SU-DHL-6 (cell line): ENCODE measurements at regions not wholly inside any gene's neighbourhood (a gene's known extent, or its start where the extent isn't known, plus 50 kb on each side); places are given as distances from the start of the nearest gene placed in this dataset.

ENCODE experiments used
- H2AFZ ChIP-seq: fragments of 200-600 bp; sonication (generic); 2 replicates; pipeline ENCODE4 v1.6.1; 2014; ENCODE audit warnings: low read depth, mild to moderate bottlenecking, moderate library complexity, mixed read lengths, antibody characterized with exemption, low read length; ENCODE audit not compliant: severe bottlenecking
- H3F3A ChIP-seq: fragments of 200-600 bp; shearing (Covaris generic); 2 replicates; pipeline ENCODE4 v1.6.0; 2016; ENCODE audit warnings: antibody characterized with exemption, mild to moderate bottlenecking; ENCODE audit not compliant: insufficient read depth
- H3K27ac ChIP-seq: fragments of 200-600 bp; sonication (generic); 2 replicates; pipeline ENCODE4 v1.5.1; 2016; ENCODE audit warnings: low read depth, mild to moderate bottlenecking, low read length, moderate library complexity, mixed read lengths
- H3K27me3 ChIP-seq: fragments of 200-600 bp; sonication (generic), shearing (Covaris generic); 2 replicates; pipeline ENCODE4 v1.6.0; 2014; ENCODE audit warnings: mild to moderate bottlenecking, low read length
- H3K36me3 ChIP-seq: fragments of 200-600 bp; sonication (generic); 2 replicates; pipeline ENCODE4 v1.6.1; 2014; ENCODE audit warnings: mild to moderate bottlenecking, low read length, mixed read lengths
- H3K4me2 ChIP-seq: fragments of 300-600, 200-600 bp; shearing (Covaris generic), sonication (generic); 2 replicates; pipeline ENCODE4 v1.6.0; 2014; ENCODE audit warnings: low read length, low read depth, mild to moderate bottlenecking; ENCODE audit not compliant: poor library complexity, severe bottlenecking
- H3K4me3 ChIP-seq: fragments of 200-600 bp; sonication (generic); 2 replicates; pipeline ENCODE4 v1.5.1; 2014; ENCODE audit warnings: antibody characterized with exemption, low read length, mild to moderate bottlenecking, mixed read lengths; ENCODE audit not compliant: insufficient read depth, poor library complexity, severe bottlenecking
- H3K79me2 ChIP-seq: fragments of 200-600 bp; sonication (generic); 2 replicates; pipeline ENCODE4 v1.6.1; 2014; ENCODE audit warnings: mild to moderate bottlenecking, low read length, moderate library complexity; ENCODE audit not compliant: insufficient read depth
- H3K9ac ChIP-seq: fragments of 200-600 bp; sonication (generic); 2 replicates; pipeline ENCODE4 v1.7.0; 2014; ENCODE audit warnings: mild to moderate bottlenecking, low read length
- H3K9me2 ChIP-seq: fragments of 200-600 bp; sonication (generic); replicated peaks from 2 replicates; pipeline ENCODE4 v1.6.1; 2014; ENCODE audit warnings: low read length; ENCODE audit not compliant: insufficient read depth
- H3K9me3 ChIP-seq: fragments of 200-600 bp; sonication (generic); 2 replicates; pipeline ENCODE4 v1.6.1; 2014; ENCODE audit warnings: low read length, mixed read lengths; ENCODE audit not compliant: insufficient read depth
- H4K20me1 ChIP-seq: fragments of 200-600 bp; sonication (generic); 2 replicates; pipeline ENCODE4 v1.6.1; 2014; ENCODE audit warnings: low read depth, mild to moderate bottlenecking, antibody characterized with exemption, low read length, moderate library complexity, mixed read lengths
- CTCF ChIP-seq: fragments of 200-600 bp; sonication (generic); IDR thresholded peaks from one replicate; pipeline ENCODE4 v1.5.1; 2017; ENCODE audit warnings: antibody characterized with exemption, mild to moderate bottlenecking, low read length, moderate library complexity; ENCODE audit not compliant: insufficient read depth, poor library complexity, severe bottlenecking
- EZH2phosphoT487 ChIP-seq: fragments of 200-600 bp; sonication (generic), shearing (Covaris generic); conservative IDR thresholded peaks from 2 replicates; pipeline ENCODE4 v1.6.1; 2018; ENCODE audit warnings: mild to moderate bottlenecking, antibody characterized with exemption, low read length, moderate library complexity, mixed read lengths

- H4K20me1 ChIP-seq = no peaks in the 10 kb centered on the region
- no peaks in the 10 kb centered on the region for H3K79me2 ChIP-seq
- H3K9me2 ChIP-seq = no peaks in the 10 kb centered on the region
- H3F3A ChIP-seq = no peaks in the 10 kb centered on the region
- no peaks in the 10 kb centered on the region for H3K36me3 ChIP-seq
- no peaks in the 10 kb centered on the region for H3K27me3 ChIP-seq
- H3K9ac ChIP-seq = no peak overlapping the region
- H3K9me3 ChIP-seq = no peaks in the 10 kb centered on the region
- H3K4me2 ChIP-seq = no peak overlapping the region
- H2AFZ ChIP-seq = no peak overlapping the region
- H3K27ac ChIP-seq = no peak overlapping the region
- TF ChIP-seq EZH2phosphoT487 (no peak), CTCF (no peak)
- H3K4me3 ChIP-seq = no peak overlapping the region
These were observed 67.9 kb upstream of the NPAP1 start for GRCh38 chr15:24607636-24608035.

GRCh38 chr15:24617646-24618045, 57.9 kb upstream of the NPAP1 start:
- H3K9me3 ChIP-seq = peaks cover 12% of the 10 kb centered on the region; the same call in 1 of the 2 replicates
- H4K20me1 ChIP-seq = no peaks in the 10 kb centered on the region
- no peaks in the 10 kb centered on the region for H3K27me3 ChIP-seq
- no peaks in the 10 kb centered on the region for H3F3A ChIP-seq
- no peak overlapping the region for H3K9ac ChIP-seq
- no peak overlapping the region for H2AFZ ChIP-seq
- H3K4me3 ChIP-seq = no peak overlapping the region
- H3K79me2 ChIP-seq = no peaks in the 10 kb centered on the region
- H3K4me2 ChIP-seq = no peak overlapping the region
- H3K27ac ChIP-seq = no peak overlapping the region
- no peaks in the 10 kb centered on the region for H3K9me2 ChIP-seq
- no peaks in the 10 kb centered on the region for H3K36me3 ChIP-seq
- TF ChIP-seq CTCF (no peak), EZH2phosphoT487 (no peak)

- no peak overlapping the region for H2AFZ ChIP-seq
- no peak overlapping the region for H3K27ac ChIP-seq
- H3K9ac ChIP-seq = no peak overlapping the region
- no peak overlapping the region for H3K4me2 ChIP-seq
- TF ChIP-seq EZH2phosphoT487 (no peak), CTCF (no peak)
- peaks cover 12% of the 10 kb centered on the region; the same call in 1 of the 2 replicates for H3K9me3 ChIP-seq
- H3K9me2 ChIP-seq = no peaks in the 10 kb centered on the region
- H3K27me3 ChIP-seq = no peaks in the 10 kb centered on the region
- H3K4me3 ChIP-seq = no peak overlapping the region
- no peaks in the 10 kb centered on the region for H3F3A ChIP-seq
- no peaks in the 10 kb centered on the region for H3K79me2 ChIP-seq
- H4K20me1 ChIP-seq = no peaks in the 10 kb centered on the region
- no peaks in the 10 kb centered on the region for H3K36me3 ChIP-seq
These were observed 53.9 kb upstream of the NPAP1 start for GRCh38 chr15:24621630-24622215.
